ENCODE measurements at regions not wholly inside any gene's neighbourhood (a gene's known extent, or its start where the extent isn't known, plus 50 kb on each side); places are given as distances from the start of the nearest gene placed in this dataset.
A peak's percentile ranks its signal among the peaks of the same experiment; 100 is the strongest.

- Histone ChIP-seq H3K4me2 (no peak overlapping the region), H2AFZ (no peak overlapping the region), H4K20me1 (ENCODE audit: insufficient read depth, poor library complexity, severe bottlenecking) (no peaks in the 10 kb centered on the region), H3K4me3 (no peak overlapping the region), H3K9me3 (ENCODE audit: low read depth) (no peaks in the 10 kb centered on the region), H3K27ac (no peak overlapping the region), H3K4me1 (ENCODE audit: insufficient read depth) (peaks cover 8% of the 10 kb centered on the region), H3K79me2 (no peaks in the 10 kb centered on the region), H3K36me3 (replicated peaks; ENCODE audit: insufficient read depth, low read depth) (no peaks in the 10 kb centered on the region), H3K9me2 (replicated peaks; ENCODE audit: insufficient read depth) (no peaks in the 10 kb centered on the region), H3K27me3 (no peaks in the 10 kb centered on the region)
- TF ChIP-seq EZH2phosphoT487 (IDR thresholded peaks at IDR 0.05; ENCODE audit: low read depth, severe bottlenecking, unreplicated experiment): no peak
- DNase-seq (ENCODE audit: low spot score): peak; percentile 50
- 49% methylated on average over 6 of the region's 6 CpGs for WGBS (ENCODE audit: low lambda C conversion rate, missing lambda C conversion rate)
Measured at GRCh38 chr20:39259010-39259803, 297.1 kb downstream of the DHX35 start.

- WGBS (ENCODE audit: low lambda C conversion rate, missing lambda C conversion rate): 93% methylated on average over 4 of the region's 4 CpGs
- no peak overlapping the region for H2AFZ ChIP-seq
- H4K20me1 ChIP-seq (ENCODE audit: insufficient read depth, poor library complexity, severe bottlenecking): no peaks in the 10 kb centered on the region
- no peak overlapping the region for H3K4me3 ChIP-seq
- no peak for DNase-seq (ENCODE audit: low spot score)
- no peaks in the 10 kb centered on the region for H3K9me3 ChIP-seq (ENCODE audit: low read depth)
- H3K27me3 ChIP-seq: no peaks in the 10 kb centered on the region
- no peaks in the 10 kb centered on the region for H3K36me3 ChIP-seq (replicated peaks; ENCODE audit: insufficient read depth, low read depth)
- no peak overlapping the region for H3K27ac ChIP-seq
- H3K4me1 ChIP-seq (ENCODE audit: insufficient read depth): peaks cover 8% of the 10 kb centered on the region
- TF ChIP-seq EZH2 (IDR thresholded peaks at IDR 0.05; ENCODE audit: borderline replicate concordance): no peak
- TF ChIP-seq EZH2phosphoT487 (IDR thresholded peaks at IDR 0.05; ENCODE audit: low read depth, severe bottlenecking, unreplicated experiment): no peak
- no peak for TF ChIP-seq CTCF (IDR thresholded peaks at IDR 0.05; ENCODE audit: poor library complexity)
- H3K9me2 ChIP-seq (replicated peaks; ENCODE audit: insufficient read depth): no peaks in the 10 kb centered on the region
- H3K4me2 ChIP-seq: no peak overlapping the region
- H3K79me2 ChIP-seq: no peaks in the 10 kb centered on the region
Measured at GRCh38 chr20:39258253-39258652, 296.1 kb downstream of the DHX35 start.

GRCh38 chr20:39253051-39253755 lies 291.1 kb downstream of the DHX35 start:
- no peaks in the 10 kb centered on the region for H3K9me3 ChIP-seq (ENCODE audit: low read depth)
- no peaks in the 10 kb centered on the region for H3K9me2 ChIP-seq (replicated peaks; ENCODE audit: insufficient read depth)
- TF ChIP-seq CTCF (IDR thresholded peaks at IDR 0.05; ENCODE audit: poor library complexity) (no peak), EZH2phosphoT487 (IDR thresholded peaks at IDR 0.05; ENCODE audit: low read depth, severe bottlenecking, unreplicated experiment) (no peak), EZH2 (IDR thresholded peaks at IDR 0.05; ENCODE audit: borderline replicate concordance) (no peak)
- H3K27ac ChIP-seq: no peak overlapping the region
- 70% methylated on average over 9 of the region's 9 CpGs for WGBS (ENCODE audit: low lambda C conversion rate, missing lambda C conversion rate)
- H3K36me3 ChIP-seq (replicated peaks; ENCODE audit: insufficient read depth, low read depth): no peaks in the 10 kb centered on the region
- H3K4me1 ChIP-seq (ENCODE audit: insufficient read depth): peaks cover 1% of the 10 kb centered on the region
- no peak overlapping the region for H3K4me3 ChIP-seq
- DNase-seq (ENCODE audit: low spot score): no peak
- H2AFZ ChIP-seq: no peak overlapping the region
- H4K20me1 ChIP-seq (ENCODE audit: insufficient read depth, poor library complexity, severe bottlenecking): no peaks in the 10 kb centered on the region
- no peaks in the 10 kb centered on the region for H3K79me2 ChIP-seq
- no peak overlapping the region for H3K4me2 ChIP-seq
- H3K27me3 ChIP-seq: no peaks in the 10 kb centered on the region

GRCh38 chr20:39252035-39252434 lies 289.9 kb downstream of the DHX35 start:
- no peaks in the 10 kb centered on the region for H4K20me1 ChIP-seq (ENCODE audit: insufficient read depth, poor library complexity, severe bottlenecking)
- no peak overlapping the region for H3K4me2 ChIP-seq
- H3K4me3 ChIP-seq: no peak overlapping the region
- no peaks in the 10 kb centered on the region for H3K79me2 ChIP-seq
- no peaks in the 10 kb centered on the region for H3K27me3 ChIP-seq
- no peaks in the 10 kb centered on the region for H3K9me2 ChIP-seq (replicated peaks; ENCODE audit: insufficient read depth)
- no peak for DNase-seq (ENCODE audit: low spot score)
- H3K27ac ChIP-seq: no peak overlapping the region
- no peak overlapping the region for H2AFZ ChIP-seq
- no peaks in the 10 kb centered on the region for H3K9me3 ChIP-seq (ENCODE audit: low read depth)
- H3K36me3 ChIP-seq (replicated peaks; ENCODE audit: insufficient read depth, low read depth): no peaks in the 10 kb centered on the region
- H3K4me1 ChIP-seq (ENCODE audit: insufficient read depth): no peaks in the 10 kb centered on the region
- TF ChIP-seq CTCF (IDR thresholded peaks at IDR 0.05; ENCODE audit: poor library complexity) (no peak), EZH2 (IDR thresholded peaks at IDR 0.05; ENCODE audit: borderline replicate concordance) (no peak), EZH2phosphoT487 (IDR thresholded peaks at IDR 0.05; ENCODE audit: low read depth, severe bottlenecking, unreplicated experiment) (no peak)
- 92% methylated on average over 6 of the region's 6 CpGs for WGBS (ENCODE audit: low lambda C conversion rate, missing lambda C conversion rate)
